Upper lobe of left lung (tissue), 4 donors: ENCODE measurements at regions not wholly inside any gene's neighbourhood (a gene's known extent, or its start where the extent isn't known, plus 50 kb on each side); places are given as distances from the start of the nearest gene placed in this dataset.

ENCODE experiments used
- CTCF ChIP-seq, 6 experiments: fragments of 450-650 bp in 4 of 6; fragments of 200-600 bp in 2 of 6; sonication (generic) in 2 of 6; IDR thresholded peaks; one replicate each; pipeline ENCODE4 v1.5.1; 2016 to 2019; ENCODE audit warnings: antibody characterized with exemption in 6 of 6
- POLR2A ChIP-seq, 4 donors: fragments of 450-650 bp; IDR thresholded peaks; one replicate each; pipeline ENCODE4 v1.5.1; 2016 to 2017; ENCODE audit warnings: antibody characterized with exemption in 4 of 4, mild to moderate bottlenecking in 2 of 4

- TF ChIP-seq CTCF (IDR thresholded peaks at IDR 0.05) (no peak), POLR2A (IDR thresholded peaks at IDR 0.05) (no peak)
These were observed 140.1 kb downstream of the DHRS2 start for GRCh38 chr14:23776296-23776695.
